Hepatocyte (in vitro differentiated cells): ENCODE measurements at regions not wholly inside any gene's neighbourhood (a gene's known extent, or its start where the extent isn't known, plus 50 kb on each side); places are given as distances from the start of the nearest gene placed in this dataset.

Source experiments
- EZH2 ChIP-seq: fragments of 200-600 bp; sonication (generic); IDR thresholded peaks from 2 replicates; pipeline ENCODE4 v1.6.1; 2016; ENCODE audit warnings: antibody characterized with exemption, mild to moderate bottlenecking, borderline replicate concordance
- EZH2phosphoT487 ChIP-seq: fragments of 200-600 bp; sonication (generic); IDR thresholded peaks from one replicate; pipeline ENCODE4 v1.6.1; 2018; ENCODE audit warnings: antibody characterized with exemption, mild to moderate bottlenecking, low read depth, moderate library complexity; ENCODE audit not compliant: unreplicated experiment, severe bottlenecking
- TF ChIP-seq, protein P1 (sequence below): fragments of 200-600 bp; sonication (generic); IDR thresholded peaks from 2 replicates; pipeline ENCODE4 v1.5.1; 2016; ENCODE audit warnings: antibody characterized with exemption, mild to moderate bottlenecking; ENCODE audit not compliant: poor library complexity

- TF ChIP-seq, protein P1, sequence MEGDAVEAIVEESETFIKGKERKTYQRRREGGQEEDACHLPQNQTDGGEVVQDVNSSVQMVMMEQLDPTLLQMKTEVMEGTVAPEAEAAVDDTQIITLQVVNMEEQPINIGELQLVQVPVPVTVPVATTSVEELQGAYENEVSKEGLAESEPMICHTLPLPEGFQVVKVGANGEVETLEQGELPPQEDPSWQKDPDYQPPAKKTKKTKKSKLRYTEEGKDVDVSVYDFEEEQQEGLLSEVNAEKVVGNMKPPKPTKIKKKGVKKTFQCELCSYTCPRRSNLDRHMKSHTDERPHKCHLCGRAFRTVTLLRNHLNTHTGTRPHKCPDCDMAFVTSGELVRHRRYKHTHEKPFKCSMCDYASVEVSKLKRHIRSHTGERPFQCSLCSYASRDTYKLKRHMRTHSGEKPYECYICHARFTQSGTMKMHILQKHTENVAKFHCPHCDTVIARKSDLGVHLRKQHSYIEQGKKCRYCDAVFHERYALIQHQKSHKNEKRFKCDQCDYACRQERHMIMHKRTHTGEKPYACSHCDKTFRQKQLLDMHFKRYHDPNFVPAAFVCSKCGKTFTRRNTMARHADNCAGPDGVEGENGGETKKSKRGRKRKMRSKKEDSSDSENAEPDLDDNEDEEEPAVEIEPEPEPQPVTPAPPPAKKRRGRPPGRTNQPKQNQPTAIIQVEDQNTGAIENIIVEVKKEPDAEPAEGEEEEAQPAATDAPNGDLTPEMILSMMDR, result no peak
- no peak for TF ChIP-seq EZH2
- no peak for TF ChIP-seq EZH2phosphoT487
Measured at GRCh38 chr10:3396116-3396515, 223.5 kb upstream of the PITRM1 start.
